ELF-1 (cell line): ENCODE measurements at regions not wholly inside any gene's neighbourhood (a gene's known extent, or its start where the extent isn't known, plus 50 kb on each side); places are given as distances from the start of the nearest gene placed in this dataset.
"Not testable (repeated sequence)": the region's sequence is repeated elsewhere in the genome, so short reads cannot be mapped to it uniquely, and the experiment has no call there.

Source experiments
- DNase-seq: peaks from one replicate; pipeline ENCODE4 v3.0.0-alpha.2; 2016; ENCODE audit warnings: low read depth, low spot score

- peak; percentile 81 for DNase-seq
Observed at GRCh38 chr14:52124791-52125684, 56.2 kb upstream of the NID2 start.

GRCh38 chr14:52122163-52122562 is 53.3 kb upstream of the NID2 start:
- not testable (repeated sequence) for DNase-seq

- no peak for DNase-seq
Observed at GRCh38 chr14:52121441-52121840, 52.6 kb upstream of the NID2 start.

GRCh38 chr14:52119030-52119429 is 50.2 kb upstream of the NID2 start:
- no peak for DNase-seq
